ENCODE measurements at regions not wholly inside any gene's neighbourhood (a gene's known extent, or its start where the extent isn't known, plus 50 kb on each side); places are given as distances from the start of the nearest gene placed in this dataset.

DNA sequence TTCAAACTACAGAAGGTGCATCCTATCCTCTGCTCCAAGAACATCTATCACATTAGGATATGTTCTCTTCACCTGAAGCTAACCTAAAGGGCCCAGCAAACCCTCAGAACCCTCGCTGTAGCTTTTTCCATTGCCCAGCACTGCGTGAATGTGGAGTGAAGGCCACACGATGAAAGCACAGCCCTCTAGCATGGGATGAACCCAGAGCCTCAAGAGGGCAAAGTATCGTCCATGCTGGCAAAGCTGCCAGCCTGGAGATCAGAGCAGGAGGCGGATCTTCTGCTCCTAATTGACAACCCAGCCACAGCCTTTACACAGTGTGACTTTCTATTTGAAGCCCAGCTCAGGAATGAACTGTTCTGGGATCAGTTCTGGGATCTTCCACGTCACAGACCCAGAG lies 65.1 kb upstream of the USP47 start:
- Histone ChIP-seq H3K4me2 (no peak overlapping the region), H3K9me3 (no peaks in the 10 kb centered on the region), H3K27ac (no peak overlapping the region), H3K4me3 (no peak overlapping the region), H3K4me1 (no peaks in the 10 kb centered on the region)
- WGBS (ENCODE audit: missing lambda C conversion rate), result 33% methylated on average over 6 of the region's 6 CpGs
- DNase-seq (ENCODE audit: low read depth in 1 of 2, low spot score in 1 of 2) (no peak), ATAC-seq (no peak), FAIRE-seq (no peak)
- TF ChIP-seq, protein P1, sequence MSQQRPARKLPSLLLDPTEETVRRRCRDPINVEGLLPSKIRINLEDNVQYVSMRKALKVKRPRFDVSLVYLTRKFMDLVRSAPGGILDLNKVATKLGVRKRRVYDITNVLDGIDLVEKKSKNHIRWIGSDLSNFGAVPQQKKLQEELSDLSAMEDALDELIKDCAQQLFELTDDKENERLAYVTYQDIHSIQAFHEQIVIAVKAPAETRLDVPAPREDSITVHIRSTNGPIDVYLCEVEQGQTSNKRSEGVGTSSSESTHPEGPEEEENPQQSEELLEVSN (IDR thresholded peaks at IDR 0.05; ENCODE audit: borderline replicate concordance, low read depth), result no peak
- no peak for TF ChIP-seq SMC3 (IDR thresholded peaks at IDR 0.05)
- TF ChIP-seq, protein P2, sequence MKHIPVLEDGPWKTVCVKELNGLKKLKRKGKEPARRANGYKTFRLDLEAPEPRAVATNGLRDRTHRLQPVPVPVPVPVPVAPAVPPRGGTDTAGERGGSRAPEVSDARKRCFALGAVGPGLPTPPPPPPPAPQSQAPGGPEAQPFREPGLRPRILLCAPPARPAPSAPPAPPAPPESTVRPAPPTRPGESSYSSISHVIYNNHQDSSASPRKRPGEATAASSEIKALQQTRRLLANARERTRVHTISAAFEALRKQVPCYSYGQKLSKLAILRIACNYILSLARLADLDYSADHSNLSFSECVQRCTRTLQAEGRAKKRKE (CRISPR knock-in tag; IDR thresholded peaks at IDR 0.05; ENCODE audit: low read depth), result no peak
- TF ChIP-seq PHF8 (IDR thresholded peaks at IDR 0.05; ENCODE audit: borderline replicate concordance, low read depth), result no peak
- no peak for TF ChIP-seq JUNB (IDR thresholded peaks at IDR 0.05)
- TF ChIP-seq FOSL2 (IDR thresholded peaks at IDR 0.05), result no peak
- no peak for TF ChIP-seq FOSL2 (CRISPR knock-in tag; IDR thresholded peaks at IDR 0.05)
- no peak for TF ChIP-seq HOXA7 (CRISPR knock-in tag; IDR thresholded peaks at IDR 0.05)
- no peak for TF ChIP-seq HOXB5 (CRISPR knock-in tag; IDR thresholded peaks at IDR 0.05)
- no peak for TF ChIP-seq ZNF302 (CRISPR knock-in tag; IDR thresholded peaks at IDR 0.05)
- TF ChIP-seq CHD4 (IDR thresholded peaks at IDR 0.05; ENCODE audit: borderline replicate concordance), result no peak
- TF ChIP-seq HOXB13 (CRISPR knock-in tag; IDR thresholded peaks at IDR 0.05; ENCODE audit: low read depth), result no peak
- no peak for TF ChIP-seq JUN (IDR thresholded peaks at IDR 0.05)
- TF ChIP-seq FOSB (CRISPR knock-in tag; IDR thresholded peaks at IDR 0.05), result no peak
- no peak for TF ChIP-seq RARB (CRISPR knock-in tag; IDR thresholded peaks at IDR 0.05)
- TF ChIP-seq, protein P3, sequence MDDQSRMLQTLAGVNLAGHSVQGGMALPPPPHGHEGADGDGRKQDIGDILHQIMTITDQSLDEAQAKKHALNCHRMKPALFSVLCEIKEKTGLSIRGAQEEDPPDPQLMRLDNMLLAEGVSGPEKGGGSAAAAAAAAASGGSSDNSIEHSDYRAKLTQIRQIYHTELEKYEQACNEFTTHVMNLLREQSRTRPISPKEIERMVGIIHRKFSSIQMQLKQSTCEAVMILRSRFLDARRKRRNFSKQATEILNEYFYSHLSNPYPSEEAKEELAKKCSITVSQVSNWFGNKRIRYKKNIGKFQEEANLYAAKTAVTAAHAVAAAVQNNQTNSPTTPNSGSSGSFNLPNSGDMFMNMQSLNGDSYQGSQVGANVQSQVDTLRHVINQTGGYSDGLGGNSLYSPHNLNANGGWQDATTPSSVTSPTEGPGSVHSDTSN (IDR thresholded peaks at IDR 0.05), result no peak
- TF ChIP-seq NFE2L2 (conservative IDR thresholded peaks at IDR 0.05; ENCODE audit: low read length), result no peak
- TF ChIP-seq NR3C1 (IDR thresholded peaks at IDR 0.05), result no peak
- ChIA-PET POLR2A (no interaction called here), CTCF (interaction anchor here (0.6 to 5.7 kb wide), 7 partner anchors 10 to 843 kb away, joined by 3 to 57 read pairs (median 4); no protein-coding TSS in a partner anchor)

DNA sequence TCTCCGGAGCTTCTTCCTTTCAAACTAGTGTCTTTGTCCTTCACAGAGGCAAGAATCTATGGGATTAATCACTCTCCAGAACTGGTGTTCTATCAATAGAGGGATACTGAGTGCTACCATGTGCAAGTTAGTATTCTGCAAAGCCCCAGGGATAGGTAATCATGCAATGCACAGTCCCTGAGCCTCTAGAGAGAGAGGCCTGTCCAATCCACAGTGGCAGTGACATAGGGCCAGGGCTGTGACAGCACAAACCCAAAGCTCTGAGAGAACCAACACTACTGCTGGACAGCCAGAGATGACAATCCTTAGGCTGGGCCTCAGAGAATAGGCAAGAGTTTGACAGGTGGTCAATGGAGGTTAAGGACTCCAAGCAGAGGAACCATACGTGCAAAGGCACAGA lies 66.8 kb upstream of the USP47 start:
- ChIA-PET POLR2A (no interaction called here), CTCF (interaction anchor here (1.1 to 5.7 kb wide), 6 partner anchors 12 to 841 kb away, joined by 3 to 57 read pairs (median 6); no protein-coding TSS in a partner anchor)
- DNase-seq (ENCODE audit: low read depth in 1 of 2, low spot score in 1 of 2) (no peak), FAIRE-seq (no peak), ATAC-seq (no peak)
- H3K4me1 ChIP-seq, result no peaks in the 10 kb centered on the region
- TF ChIP-seq EP300 (IDR thresholded peaks at IDR 0.05), result no peak
- TF ChIP-seq HOXA7 (CRISPR knock-in tag; IDR thresholded peaks at IDR 0.05), result no peak
- no peak for TF ChIP-seq SMC3 (IDR thresholded peaks at IDR 0.05)
- no peak for TF ChIP-seq HEYL (CRISPR knock-in tag; IDR thresholded peaks at IDR 0.05)
- no peak for TF ChIP-seq KDM5A (IDR thresholded peaks at IDR 0.05)
- TF ChIP-seq TFCP2L1 (CRISPR knock-in tag; IDR thresholded peaks at IDR 0.05), result no peak
- TF ChIP-seq FOXS1 (CRISPR knock-in tag; IDR thresholded peaks at IDR 0.05), result no peak
- no peak for TF ChIP-seq HDAC2 (IDR thresholded peaks at IDR 0.05)
- TF ChIP-seq HOXB13 (CRISPR knock-in tag; IDR thresholded peaks at IDR 0.05; ENCODE audit: low read depth), result no peak
- 34% methylated on average over 2 of the region's 2 CpGs for WGBS (ENCODE audit: missing lambda C conversion rate)
- H3K4me2 ChIP-seq, result no peak overlapping the region
- no peaks in the 10 kb centered on the region for H3K9me3 ChIP-seq
- H3K27ac ChIP-seq, result no peak overlapping the region
- H3K4me3 ChIP-seq, result no peak overlapping the region

All from A549 (cell line).